KMS-11 (cell line): ENCODE measurements at regions not wholly inside any gene's neighbourhood (a gene's known extent, or its start where the extent isn't known, plus 50 kb on each side); places are given as distances from the start of the nearest gene placed in this dataset.

ENCODE experiments used
- H2AFZ ChIP-seq: fragments of 200-600 bp; sonication (generic); 2 replicates; pipeline ENCODE4 v1.6.1; 2016; ENCODE audit warnings: antibody characterized with exemption, mixed run types, low read depth
- H3K27ac ChIP-seq: fragments of 200-600 bp; sonication (generic); 2 replicates; pipeline ENCODE4 v1.6.1; 2016; ENCODE audit warnings: mild to moderate bottlenecking, mixed run types
- H3K27me3 ChIP-seq: fragments of 200-600 bp; sonication (generic); 2 replicates; pipeline ENCODE4 v1.6.1; 2017; ENCODE audit warnings: mild to moderate bottlenecking, low read depth, mixed run types, moderate library complexity; ENCODE audit not compliant: insufficient read depth
- H3K36me3 ChIP-seq: fragments of 200-600 bp; sonication (generic); 2 replicates; pipeline ENCODE4 v1.6.1; 2017; ENCODE audit warnings: mild to moderate bottlenecking, mixed run types; ENCODE audit not compliant: insufficient read depth
- H3K4me1 ChIP-seq: fragments of 200-600 bp; sonication (generic); 2 replicates; pipeline ENCODE4 v1.6.1; 2016; ENCODE audit warnings: mild to moderate bottlenecking, low read depth, mixed run types; ENCODE audit not compliant: poor library complexity, severe bottlenecking
- H3K4me2 ChIP-seq: fragments of 200-600 bp; sonication (generic); 2 replicates; pipeline ENCODE4 v1.7.0; 2016; ENCODE audit warnings: mild to moderate bottlenecking, mixed run types
- H3K4me3 ChIP-seq: fragments of 200-600 bp; sonication (generic); IDR thresholded peaks from 2 replicates; pipeline ENCODE4 v1.6.1; 2017; ENCODE audit warnings: low read depth, low read length, mixed read lengths; ENCODE audit not compliant: insufficient read depth
- H3K79me2 ChIP-seq: fragments of 200-600 bp; sonication (generic); 2 replicates; pipeline ENCODE4 v1.6.1; 2016; ENCODE audit warnings: low read depth, mixed run types; ENCODE audit not compliant: insufficient read depth
- H3K9ac ChIP-seq: fragments of 200-600 bp; sonication (generic); 2 replicates; pipeline ENCODE4 v1.6.1; 2016; ENCODE audit warnings: mild to moderate bottlenecking, mixed run types
- H4K20me1 ChIP-seq: fragments of 200-600 bp; sonication (generic); 2 replicates; pipeline ENCODE4 v1.6.1; 2016; ENCODE audit warnings: mild to moderate bottlenecking, mixed run types; ENCODE audit not compliant: insufficient read depth
- TF ChIP-seq, protein P1 (sequence below): fragments of 200-600 bp; sonication (generic); conservative IDR thresholded peaks from 2 replicates; pipeline ENCODE4 v1.6.1; 2017; ENCODE audit warnings: low read depth, mild to moderate bottlenecking, antibody characterized with exemption, low read length, moderate library complexity, mixed read lengths

DNA sequence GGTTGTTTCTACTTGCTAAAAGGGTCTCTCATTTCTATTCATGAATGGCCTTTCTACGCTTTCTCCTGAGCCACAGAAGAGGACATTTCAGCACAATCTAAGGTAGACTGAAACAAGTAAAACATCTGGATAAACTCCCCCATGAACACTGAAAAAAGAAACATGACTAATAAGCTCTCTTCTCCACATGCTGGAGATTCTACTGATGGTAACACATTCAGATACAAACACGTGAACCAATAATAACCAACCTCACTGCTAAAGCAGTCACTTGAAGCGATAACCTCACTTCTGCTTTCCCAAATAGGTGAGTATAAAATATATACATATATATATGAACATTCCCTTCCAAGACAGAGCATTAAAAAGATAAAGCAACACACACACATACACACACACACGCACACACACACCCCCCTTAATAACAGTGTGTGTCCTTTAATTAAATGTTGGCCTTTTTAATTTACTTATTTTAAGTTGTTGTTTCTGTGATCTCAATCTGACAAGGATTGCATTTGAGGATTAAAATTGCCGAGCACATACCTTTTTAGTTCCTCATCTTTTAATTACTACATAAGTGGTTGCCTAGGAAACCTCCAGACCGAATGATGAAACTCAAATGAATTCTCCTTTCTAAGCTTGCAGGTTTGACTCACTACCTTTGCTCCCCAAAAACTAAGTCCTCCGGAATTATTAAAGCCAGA, 292.4 kb upstream of the KLF14 start:
- Histone ChIP-seq H4K20me1 (no peaks in the 10 kb centered on the region), H3K27me3 (no peaks in the 10 kb centered on the region), H3K4me2 (no peak overlapping the region), H3K4me3 (no peak overlapping the region), H2AFZ (no peak overlapping the region), H3K36me3 (no peaks in the 10 kb centered on the region), H3K27ac (no peak overlapping the region), H3K9ac (no peak overlapping the region), H3K79me2 (peaks cover 53% of the 10 kb centered on the region), H3K4me1 (peaks cover 19% of the 10 kb centered on the region)
- TF ChIP-seq, protein P1, sequence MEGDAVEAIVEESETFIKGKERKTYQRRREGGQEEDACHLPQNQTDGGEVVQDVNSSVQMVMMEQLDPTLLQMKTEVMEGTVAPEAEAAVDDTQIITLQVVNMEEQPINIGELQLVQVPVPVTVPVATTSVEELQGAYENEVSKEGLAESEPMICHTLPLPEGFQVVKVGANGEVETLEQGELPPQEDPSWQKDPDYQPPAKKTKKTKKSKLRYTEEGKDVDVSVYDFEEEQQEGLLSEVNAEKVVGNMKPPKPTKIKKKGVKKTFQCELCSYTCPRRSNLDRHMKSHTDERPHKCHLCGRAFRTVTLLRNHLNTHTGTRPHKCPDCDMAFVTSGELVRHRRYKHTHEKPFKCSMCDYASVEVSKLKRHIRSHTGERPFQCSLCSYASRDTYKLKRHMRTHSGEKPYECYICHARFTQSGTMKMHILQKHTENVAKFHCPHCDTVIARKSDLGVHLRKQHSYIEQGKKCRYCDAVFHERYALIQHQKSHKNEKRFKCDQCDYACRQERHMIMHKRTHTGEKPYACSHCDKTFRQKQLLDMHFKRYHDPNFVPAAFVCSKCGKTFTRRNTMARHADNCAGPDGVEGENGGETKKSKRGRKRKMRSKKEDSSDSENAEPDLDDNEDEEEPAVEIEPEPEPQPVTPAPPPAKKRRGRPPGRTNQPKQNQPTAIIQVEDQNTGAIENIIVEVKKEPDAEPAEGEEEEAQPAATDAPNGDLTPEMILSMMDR = no peak

DNA sequence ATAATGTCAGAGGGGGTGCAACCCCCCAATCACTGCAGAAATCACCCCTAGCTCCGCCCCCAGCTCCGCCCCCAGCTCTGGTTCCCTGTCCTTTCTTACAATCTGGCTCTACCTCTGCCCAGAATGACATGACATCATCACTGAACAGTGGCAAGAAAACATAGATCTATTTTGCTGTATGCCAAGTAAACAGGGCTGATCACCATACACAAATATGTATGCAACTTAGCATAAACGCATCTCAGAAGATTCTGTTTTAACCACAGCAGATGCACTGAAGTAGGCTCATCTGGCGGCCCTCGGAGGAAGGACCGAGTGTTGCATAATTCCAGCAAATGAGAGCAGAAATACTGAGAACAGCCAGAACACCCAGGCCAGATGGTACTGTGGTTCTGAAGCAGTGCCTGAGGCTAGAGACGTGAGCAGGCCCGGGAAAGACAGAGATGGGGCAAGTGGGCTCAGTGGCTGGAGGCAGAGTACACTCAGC, 293.3 kb upstream of the KLF14 start:
- Histone ChIP-seq H3K27me3 (no peaks in the 10 kb centered on the region), H3K27ac (no peak overlapping the region), H3K4me2 (no peak overlapping the region), H3K4me3 (no peak overlapping the region), H3K9ac (no peak overlapping the region), H2AFZ (no peak overlapping the region), H4K20me1 (no peaks in the 10 kb centered on the region), H3K4me1 (peaks cover 14% of the 10 kb centered on the region), H3K79me2 (peaks cover 57% of the 10 kb centered on the region), H3K36me3 (no peaks in the 10 kb centered on the region)
- TF ChIP-seq, protein P1 = no peak

DNA sequence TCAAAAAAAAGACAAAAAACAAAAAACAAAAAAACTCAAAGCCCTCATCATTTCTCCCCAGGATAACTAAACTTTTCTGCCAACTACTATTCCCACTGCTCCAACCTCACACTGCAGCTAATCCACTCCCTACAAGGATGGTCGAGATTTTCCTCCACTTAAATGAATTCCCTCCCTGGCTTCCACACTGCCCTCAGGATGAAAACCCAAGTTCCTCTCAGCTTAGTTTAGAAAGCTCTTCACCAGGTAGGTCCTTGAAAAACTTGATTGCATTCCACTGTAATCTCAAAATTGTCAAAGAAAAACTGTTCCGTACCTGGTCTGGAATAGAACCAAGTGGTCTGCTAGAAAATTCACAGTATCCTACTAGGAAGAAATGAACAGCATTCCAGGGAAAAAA, 294.3 kb upstream of the KLF14 start:
- Histone ChIP-seq H3K9ac (no peak overlapping the region), H4K20me1 (no peaks in the 10 kb centered on the region), H3K4me3 (no peak overlapping the region), H3K36me3 (no peaks in the 10 kb centered on the region), H3K27ac (no peak overlapping the region), H2AFZ (no peak overlapping the region), H3K27me3 (no peaks in the 10 kb centered on the region), H3K79me2 (peaks cover 51% of the 10 kb centered on the region), H3K4me2 (no peak overlapping the region), H3K4me1 (peaks cover 14% of the 10 kb centered on the region)
- TF ChIP-seq, protein P1 = no peak

DNA sequence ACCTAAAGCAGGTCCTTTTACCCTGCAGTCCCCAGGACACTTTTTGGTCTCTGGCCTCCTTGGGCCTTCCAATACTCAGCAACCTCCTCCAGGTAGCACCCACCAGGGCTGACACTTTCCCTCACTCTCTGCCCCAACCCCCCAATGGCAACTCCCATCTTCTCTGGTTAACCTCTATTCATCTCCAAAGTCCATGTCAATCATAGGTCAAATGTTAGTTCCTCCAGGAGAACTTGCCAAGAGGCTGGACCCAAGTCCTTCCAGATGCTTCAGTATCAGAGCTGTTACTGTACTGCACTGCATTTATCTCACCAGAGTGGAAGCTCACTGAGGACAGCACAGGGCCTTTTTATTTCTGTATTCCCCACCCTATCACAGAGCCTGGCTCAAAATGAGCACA, 295.0 kb upstream of the KLF14 start:
- Histone ChIP-seq H3K27ac (no peak overlapping the region), H2AFZ (no peak overlapping the region), H3K4me2 (no peak overlapping the region), H3K79me2 (peaks cover 54% of the 10 kb centered on the region), H4K20me1 (no peaks in the 10 kb centered on the region), H3K4me1 (peaks cover 14% of the 10 kb centered on the region), H3K36me3 (no peaks in the 10 kb centered on the region), H3K4me3 (no peak overlapping the region), H3K27me3 (no peaks in the 10 kb centered on the region), H3K9ac (no peak overlapping the region)
- TF ChIP-seq, protein P1 = no peak
